ENCODE measurements at regions not wholly inside any gene's neighbourhood (a gene's known extent, or its start where the extent isn't known, plus 50 kb on each side); places are given as distances from the start of the nearest gene placed in this dataset.

DNA sequence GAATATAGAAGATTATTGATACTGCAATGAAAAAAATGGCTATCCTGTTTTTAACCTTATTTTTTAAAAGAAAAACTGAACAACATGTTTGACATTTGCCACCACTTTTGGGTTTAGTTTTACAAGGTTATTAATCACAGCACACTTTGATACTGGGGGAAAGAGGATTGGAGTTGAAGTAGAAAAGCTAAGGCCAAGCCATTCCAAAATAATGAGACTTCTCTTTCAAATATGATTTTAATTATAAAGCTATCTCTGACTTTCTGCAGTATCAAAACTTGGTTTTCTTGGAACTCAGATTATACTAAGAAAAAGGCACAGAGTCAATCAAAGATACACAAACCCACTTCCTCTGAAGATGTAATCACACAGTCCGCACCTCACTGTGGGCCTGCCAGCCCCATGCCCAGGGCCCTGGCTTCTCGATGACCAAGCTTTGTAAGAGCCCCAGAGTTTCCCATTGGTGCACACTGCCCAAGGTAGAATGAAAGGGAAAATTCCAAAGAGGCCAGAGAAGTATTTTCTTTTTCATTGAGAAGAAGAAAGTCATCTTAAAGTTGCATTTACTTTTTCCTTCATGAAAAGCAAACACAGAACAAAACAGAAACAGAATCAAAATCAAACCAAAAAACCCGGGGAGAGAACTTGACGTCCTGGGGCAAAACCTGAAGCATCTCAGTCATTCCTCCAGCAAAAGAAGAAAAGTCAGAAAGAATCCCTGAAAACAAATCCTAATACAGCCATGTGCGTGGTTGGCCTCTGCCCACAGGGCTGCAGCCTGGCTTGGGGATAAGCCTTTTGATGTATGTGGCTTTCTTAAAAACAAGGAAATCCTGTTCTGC, 187.7 kb upstream of the KLF6 start:
- no peaks in the 10 kb centered on the region for H3K9me3 ChIP-seq
- H3K27ac ChIP-seq: peak overlapping the region; percentile 32 to 51
- intact Hi-C loops (cut with DNase I; ENCODE audit: low total_unique reads): no loop called here
- no peaks in the 10 kb centered on the region for H3K27me3 ChIP-seq
- no peak for DNase-seq
- no peaks in the 10 kb centered on the region for H3K36me3 ChIP-seq
- TF ChIP-seq, protein P1, sequence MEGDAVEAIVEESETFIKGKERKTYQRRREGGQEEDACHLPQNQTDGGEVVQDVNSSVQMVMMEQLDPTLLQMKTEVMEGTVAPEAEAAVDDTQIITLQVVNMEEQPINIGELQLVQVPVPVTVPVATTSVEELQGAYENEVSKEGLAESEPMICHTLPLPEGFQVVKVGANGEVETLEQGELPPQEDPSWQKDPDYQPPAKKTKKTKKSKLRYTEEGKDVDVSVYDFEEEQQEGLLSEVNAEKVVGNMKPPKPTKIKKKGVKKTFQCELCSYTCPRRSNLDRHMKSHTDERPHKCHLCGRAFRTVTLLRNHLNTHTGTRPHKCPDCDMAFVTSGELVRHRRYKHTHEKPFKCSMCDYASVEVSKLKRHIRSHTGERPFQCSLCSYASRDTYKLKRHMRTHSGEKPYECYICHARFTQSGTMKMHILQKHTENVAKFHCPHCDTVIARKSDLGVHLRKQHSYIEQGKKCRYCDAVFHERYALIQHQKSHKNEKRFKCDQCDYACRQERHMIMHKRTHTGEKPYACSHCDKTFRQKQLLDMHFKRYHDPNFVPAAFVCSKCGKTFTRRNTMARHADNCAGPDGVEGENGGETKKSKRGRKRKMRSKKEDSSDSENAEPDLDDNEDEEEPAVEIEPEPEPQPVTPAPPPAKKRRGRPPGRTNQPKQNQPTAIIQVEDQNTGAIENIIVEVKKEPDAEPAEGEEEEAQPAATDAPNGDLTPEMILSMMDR (IDR thresholded peaks at IDR 0.05): no peak
- H3K4me1 ChIP-seq: peaks cover 0 to 7% (median 3%) of the 10 kb centered on the region in 4 donors
- no peak overlapping the region for H3K4me3 ChIP-seq

DNA sequence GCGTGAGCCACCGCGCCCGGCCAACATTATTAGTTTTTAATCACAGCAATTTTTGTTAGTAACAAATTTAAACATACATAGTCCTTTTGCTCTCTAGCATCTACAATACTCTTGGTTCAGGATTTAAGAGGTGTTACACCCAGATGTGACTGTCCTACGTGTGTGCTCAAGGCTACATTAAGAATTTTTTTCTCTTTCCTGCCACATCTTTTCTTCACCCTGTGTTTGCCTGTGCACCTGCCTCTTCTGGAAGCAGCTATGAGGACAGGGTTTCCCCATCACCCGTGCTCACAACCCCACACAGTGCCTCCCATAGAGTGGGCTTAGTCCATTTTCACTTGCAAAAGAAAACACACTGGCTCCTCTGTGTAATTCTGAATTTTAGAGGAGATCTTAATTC, 186.7 kb upstream of the KLF6 start:
- no peak overlapping the region for H3K27ac ChIP-seq
- intact Hi-C loops (cut with DNase I; ENCODE audit: low total_unique reads): no loop called here
- TF ChIP-seq, protein P1 (IDR thresholded peaks at IDR 0.05): no peak
- DNase-seq: no peak
- no peaks in the 10 kb centered on the region for H3K27me3 ChIP-seq
- no peaks in the 10 kb centered on the region for H3K9me3 ChIP-seq
- H3K4me1 ChIP-seq: peaks cover 0 to 7% (median 3%) of the 10 kb centered on the region in 4 donors
- no peaks in the 10 kb centered on the region for H3K36me3 ChIP-seq
- no peak overlapping the region for H3K4me3 ChIP-seq

DNA sequence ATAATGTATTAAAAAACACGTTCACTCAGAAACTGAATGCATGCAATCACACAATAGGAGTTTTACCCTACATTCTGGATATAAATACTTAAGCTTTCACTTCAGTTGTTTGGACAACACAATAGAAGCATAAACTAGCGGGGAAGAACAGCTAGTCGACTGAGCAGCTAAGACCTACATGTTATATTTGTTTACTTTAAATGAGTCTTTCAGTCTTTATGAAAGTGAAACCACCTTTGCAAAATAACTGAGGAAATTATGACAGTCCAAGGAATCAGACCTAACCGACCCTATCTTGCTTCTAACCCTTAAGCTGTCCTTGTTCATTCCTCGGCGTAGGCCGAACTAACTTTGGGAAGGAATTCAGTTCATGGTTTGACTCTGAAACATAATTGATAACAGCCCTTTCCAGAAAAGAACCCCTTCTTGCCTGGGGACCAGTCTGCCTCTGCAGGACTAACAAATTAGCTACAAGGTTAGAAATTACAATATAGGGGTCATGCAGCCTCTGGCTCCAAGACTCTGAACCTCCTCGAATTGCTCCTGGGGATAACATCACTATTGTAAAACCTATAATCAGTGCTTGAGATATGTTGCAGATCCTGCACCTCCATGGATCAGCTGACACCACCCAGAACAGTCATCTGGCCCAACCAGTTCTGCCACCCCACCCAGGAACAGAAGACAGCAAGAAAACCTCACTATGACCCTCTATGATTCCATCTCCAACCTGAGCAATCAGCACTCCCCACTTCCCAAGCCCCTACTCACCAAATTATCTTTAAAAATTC, 185.1 kb upstream of the KLF6 start:
- peaks cover 0 to 7% (median 3%) of the 10 kb centered on the region in 4 donors for H3K4me1 ChIP-seq
- H3K4me3 ChIP-seq: no peak overlapping the region
- intact Hi-C loops (cut with DNase I; ENCODE audit: low total_unique reads): no loop called here
- TF ChIP-seq, protein P1 (IDR thresholded peaks at IDR 0.05): no peak
- no peaks in the 10 kb centered on the region for H3K27me3 ChIP-seq
- no peak overlapping the region for H3K27ac ChIP-seq
- no peaks in the 10 kb centered on the region for H3K9me3 ChIP-seq
- H3K36me3 ChIP-seq: no peaks in the 10 kb centered on the region
- no peak for DNase-seq

DNA sequence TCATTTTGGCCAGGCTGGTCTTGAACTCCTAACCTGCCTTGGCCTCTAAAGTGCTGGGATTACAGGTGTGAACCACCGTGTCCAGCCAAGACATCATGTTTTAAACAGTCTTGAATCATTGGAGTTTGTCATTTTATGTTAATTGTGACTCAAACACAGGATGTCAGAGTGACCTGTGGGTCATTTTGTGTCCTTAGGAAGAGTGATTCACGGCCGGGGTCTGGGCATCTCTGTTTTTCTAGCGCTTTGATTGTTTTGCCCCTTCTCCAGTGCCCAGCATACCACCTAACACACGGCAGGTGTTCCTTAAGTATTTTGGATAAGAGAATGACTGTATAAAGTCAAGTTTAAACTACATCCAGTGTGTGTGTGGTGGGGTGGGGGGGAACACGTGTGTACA, 183.7 kb upstream of the KLF6 start:
- Histone ChIP-seq H3K36me3 (no peaks in the 10 kb centered on the region), H3K4me3 (no peak overlapping the region), H3K4me1 (peaks cover 0 to 7% (median 3%) of the 10 kb centered on the region in 4 donors), H3K27ac (no peak overlapping the region), H3K27me3 (no peaks in the 10 kb centered on the region), H3K9me3 (no peaks in the 10 kb centered on the region)
- TF ChIP-seq, protein P1 (IDR thresholded peaks at IDR 0.05): no peak
- intact Hi-C loops (cut with DNase I; ENCODE audit: low total_unique reads): no loop called here
- no peak for DNase-seq

DNA sequence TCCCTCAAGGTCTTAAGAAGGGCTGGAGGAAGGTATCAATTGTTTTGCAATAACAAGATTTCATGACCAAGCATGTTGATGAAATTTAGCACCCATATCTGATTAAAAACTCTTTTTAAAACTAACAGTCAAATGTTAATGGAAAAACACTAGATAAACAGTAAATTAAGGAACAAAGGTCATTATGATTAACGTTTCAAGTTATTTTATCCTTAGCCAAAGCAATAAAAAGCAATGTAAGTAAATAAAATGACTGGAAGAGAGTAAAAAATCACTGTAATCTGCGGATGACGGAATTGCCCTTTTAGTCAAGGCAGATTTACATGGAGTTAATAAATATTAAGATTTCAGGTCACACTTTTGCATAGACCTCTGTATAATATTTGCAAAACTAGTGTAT, 179.5 kb upstream of the KLF6 start:
- intact Hi-C loops (cut with DNase I; ENCODE audit: low total_unique reads): no loop called here
- TF ChIP-seq, protein P1 (IDR thresholded peaks at IDR 0.05): no peak
- Histone ChIP-seq H3K4me3 (no peak overlapping the region), H3K27ac (no peak overlapping the region), H3K27me3 (no peaks in the 10 kb centered on the region), H3K9me3 (no peaks in the 10 kb centered on the region), H3K4me1 (peaks cover 0 to 13% (median 2%) of the 10 kb centered on the region in 4 donors), H3K36me3 (no peaks in the 10 kb centered on the region)
- no peak for DNase-seq
